Activated CD8-positive, alpha-beta memory T cell treated with anti-CD3 and anti-CD28 coated beads, Interleukin-2, amount 10 ng/mL, durations not matched to agents 7 days and 5 days (primary cell): ENCODE measurements at regions not wholly inside any gene's neighbourhood (a gene's known extent, or its start where the extent isn't known, plus 50 kb on each side); places are given as distances from the start of the nearest gene placed in this dataset.
A peak's percentile ranks its signal among the peaks of the same experiment; 100 is the strongest.

Experiments
- ATAC-seq: fragments of 150-1000 bp; cut with Tn5 transposase; one replicate; pipeline ENCODE4 v1.10.0; 2021; ENCODE audit warnings: moderate library complexity
- CTCF ChIA-PET: fragments of 350-600 bp; sonication (Branson Sonifier 250); formaldehyde crosslinking; loops from one replicate; lab custom pipeline; 2021; ENCODE audit warnings: antibody characterized with exemption; lab: Charles Lee
- DNase-seq: peaks from one replicate; pipeline ENCODE4 v3.0.0-alpha.2; 2020
- H3K27ac Mint-ChIP-seq: one replicate; pipeline ENCODE4 v1.8.0; 2021; ENCODE audit warnings: mild to moderate bottlenecking, mixed read lengths
- H3K27me3 Mint-ChIP-seq: one replicate; pipeline ENCODE4 v1.8.0; 2021; ENCODE audit warnings: mixed read lengths
- H3K36me3 Mint-ChIP-seq: one replicate; pipeline ENCODE4 v1.8.0; 2021; ENCODE audit warnings: mild to moderate bottlenecking, mixed read lengths
- H3K4me1 Mint-ChIP-seq: one replicate; pipeline ENCODE4 v1.8.0; 2021; ENCODE audit warnings: mixed read lengths
- H3K4me3 Mint-ChIP-seq: one replicate; pipeline ENCODE4 v1.8.0; 2021; ENCODE audit warnings: mild to moderate bottlenecking, moderate library complexity, mixed read lengths
- H3K9me3 Mint-ChIP-seq: one replicate; pipeline ENCODE4 v1.8.0; 2022; ENCODE audit warnings: low read depth, mixed read lengths

GRCh38 chr20:21653628-21654027 is 51.8 kb upstream of the PAX1 start:
- H3K36me3 Mint-ChIP-seq: no peaks in the 10 kb centered on the region
- no peak overlapping the region for H3K4me3 Mint-ChIP-seq
- H3K9me3 Mint-ChIP-seq: no peaks in the 10 kb centered on the region
- CTCF ChIA-PET: no interaction called here
- no peaks in the 10 kb centered on the region for H3K4me1 Mint-ChIP-seq
- ATAC-seq (no peak), DNase-seq (no peak)
- no peaks in the 10 kb centered on the region for H3K27me3 Mint-ChIP-seq
- no peak overlapping the region for H3K27ac Mint-ChIP-seq

- Mint-ChIP-seq H3K9me3 (peaks cover 2% of the 10 kb centered on the region), H3K4me1 (no peaks in the 10 kb centered on the region), H3K36me3 (no peaks in the 10 kb centered on the region), H3K27me3 (no peaks in the 10 kb centered on the region), H3K27ac (no peak overlapping the region), H3K4me3 (no peak overlapping the region)
- ATAC-seq: no peak
- CTCF ChIA-PET: no interaction called here
- DNase-seq: no peak
These were observed 62.0 kb upstream of the PAX1 start for GRCh38 chr20:21643417-21643816.

- peaks cover 2% of the 10 kb centered on the region for H3K9me3 Mint-ChIP-seq
- no peaks in the 10 kb centered on the region for H3K36me3 Mint-ChIP-seq
- no peak overlapping the region for H3K27ac Mint-ChIP-seq
- ATAC-seq (no peak), DNase-seq (no peak)
- H3K4me1 Mint-ChIP-seq: no peaks in the 10 kb centered on the region
- no peak overlapping the region for H3K4me3 Mint-ChIP-seq
- no peaks in the 10 kb centered on the region for H3K27me3 Mint-ChIP-seq
- CTCF ChIA-PET: no interaction called here
These were observed 64.9 kb upstream of the PAX1 start for GRCh38 chr20:21640556-21640955.

GRCh38 chr20:21633829-21634228 is 71.6 kb upstream of the PAX1 start:
- ATAC-seq (no peak), DNase-seq (no peak)
- no peaks in the 10 kb centered on the region for H3K36me3 Mint-ChIP-seq
- H3K4me1 Mint-ChIP-seq: no peaks in the 10 kb centered on the region
- CTCF ChIA-PET: no interaction called here
- no peaks in the 10 kb centered on the region for H3K27me3 Mint-ChIP-seq
- no peak overlapping the region for H3K4me3 Mint-ChIP-seq
- H3K27ac Mint-ChIP-seq: no peak overlapping the region
- no peaks in the 10 kb centered on the region for H3K9me3 Mint-ChIP-seq

GRCh38 chr20:21632735-21633053 is 72.8 kb upstream of the PAX1 start:
- Mint-ChIP-seq H3K4me1 (no peaks in the 10 kb centered on the region), H3K36me3 (no peaks in the 10 kb centered on the region), H3K4me3 (no peak overlapping the region), H3K27me3 (no peaks in the 10 kb centered on the region), H3K27ac (no peak overlapping the region), H3K9me3 (no peaks in the 10 kb centered on the region)
- DNase-seq (no peak), ATAC-seq (no peak)
- CTCF ChIA-PET: no interaction called here

GRCh38 chr20:21632031-21632734 is 73.3 kb upstream of the PAX1 start:
- no peaks in the 10 kb centered on the region for H3K27me3 Mint-ChIP-seq
- ATAC-seq (no peak), DNase-seq (no peak)
- CTCF ChIA-PET: no interaction called here
- no peaks in the 10 kb centered on the region for H3K36me3 Mint-ChIP-seq
- no peaks in the 10 kb centered on the region for H3K4me1 Mint-ChIP-seq
- H3K27ac Mint-ChIP-seq: no peak overlapping the region
- no peaks in the 10 kb centered on the region for H3K9me3 Mint-ChIP-seq
- H3K4me3 Mint-ChIP-seq: no peak overlapping the region

GRCh38 chr20:21628800-21629199 is 76.7 kb upstream of the PAX1 start:
- no peaks in the 10 kb centered on the region for H3K4me1 Mint-ChIP-seq
- H3K27ac Mint-ChIP-seq: no peak overlapping the region
- no peak overlapping the region for H3K4me3 Mint-ChIP-seq
- H3K36me3 Mint-ChIP-seq: no peaks in the 10 kb centered on the region
- ATAC-seq (no peak), DNase-seq (no peak)
- H3K9me3 Mint-ChIP-seq: no peaks in the 10 kb centered on the region
- CTCF ChIA-PET: no interaction called here
- H3K27me3 Mint-ChIP-seq: no peaks in the 10 kb centered on the region

GRCh38 chr20:21623781-21624094 is 81.7 kb upstream of the PAX1 start:
- no peaks in the 10 kb centered on the region for H3K36me3 Mint-ChIP-seq
- ATAC-seq (no peak), DNase-seq (no peak)
- no peak overlapping the region for H3K27ac Mint-ChIP-seq
- CTCF ChIA-PET: no interaction called here
- H3K4me1 Mint-ChIP-seq: no peaks in the 10 kb centered on the region
- no peaks in the 10 kb centered on the region for H3K27me3 Mint-ChIP-seq
- no peaks in the 10 kb centered on the region for H3K9me3 Mint-ChIP-seq
- H3K4me3 Mint-ChIP-seq: no peak overlapping the region

GRCh38 chr20:21623074-21623780 is 82.2 kb upstream of the PAX1 start:
- CTCF ChIA-PET: no interaction called here
- no peaks in the 10 kb centered on the region for H3K9me3 Mint-ChIP-seq

GRCh38 chr20:21622097-21622857 is 83.2 kb upstream of the PAX1 start:
- no peaks in the 10 kb centered on the region for H3K9me3 Mint-ChIP-seq
- no peak overlapping the region for H3K4me3 Mint-ChIP-seq
- no peak overlapping the region for H3K27ac Mint-ChIP-seq
- DNase-seq (no peak), ATAC-seq (no peak)
- H3K36me3 Mint-ChIP-seq: no peaks in the 10 kb centered on the region
- CTCF ChIA-PET: no interaction called here
- no peaks in the 10 kb centered on the region for H3K27me3 Mint-ChIP-seq
- no peaks in the 10 kb centered on the region for H3K4me1 Mint-ChIP-seq

More at GRCh38 chr20:21623074-21623780, 82.2 kb upstream of the PAX1 start:
- Mint-ChIP-seq H3K4me3 (no peak overlapping the region), H3K4me1 (no peaks in the 10 kb centered on the region), H3K27me3 (no peaks in the 10 kb centered on the region), H3K36me3 (no peaks in the 10 kb centered on the region), H3K27ac (no peak overlapping the region)
- no peak for ATAC-seq
- DNase-seq: no peak

- Mint-ChIP-seq H3K36me3 (no peaks in the 10 kb centered on the region), H3K4me3 (no peak overlapping the region), H3K4me1 (no peaks in the 10 kb centered on the region), H3K9me3 (no peaks in the 10 kb centered on the region), H3K27me3 (no peaks in the 10 kb centered on the region), H3K27ac (no peak overlapping the region)
- DNase-seq: no peak
- CTCF ChIA-PET: no interaction called here
- no peak for ATAC-seq
These were observed 86.6 kb upstream of the PAX1 start for GRCh38 chr20:21618759-21619416.

GRCh38 chr20:21615617-21616080 is 89.8 kb upstream of the PAX1 start:
- Mint-ChIP-seq H3K9me3 (no peaks in the 10 kb centered on the region), H3K27me3 (no peaks in the 10 kb centered on the region), H3K4me1 (no peaks in the 10 kb centered on the region), H3K36me3 (no peaks in the 10 kb centered on the region), H3K4me3 (no peak overlapping the region), H3K27ac (no peak overlapping the region)
- DNase-seq (peak; percentile 59), ATAC-seq (peak; percentile 51)
- CTCF ChIA-PET: interaction anchor here (0.5 to 1.3 kb wide), 6 partner anchors 9 to 380 kb away, joined by 3 to 5 read pairs (median 4); no protein-coding TSS in a partner anchor

GRCh38 chr20:21614980-21615379 is 90.5 kb upstream of the PAX1 start:
- Mint-ChIP-seq H3K4me1 (no peaks in the 10 kb centered on the region), H3K27me3 (no peaks in the 10 kb centered on the region), H3K4me3 (no peak overlapping the region), H3K36me3 (no peaks in the 10 kb centered on the region), H3K9me3 (no peaks in the 10 kb centered on the region), H3K27ac (no peak overlapping the region)
- DNase-seq (no peak), ATAC-seq (no peak)
- CTCF ChIA-PET: interaction anchor here (0.5 to 1.3 kb wide), 6 partner anchors 10 to 379 kb away, joined by 3 to 5 read pairs (median 4); no protein-coding TSS in a partner anchor
